ENCODE measurements at regions not wholly inside any gene's neighbourhood (a gene's known extent, or its start where the extent isn't known, plus 50 kb on each side); places are given as distances from the start of the nearest gene placed in this dataset.

DNA sequence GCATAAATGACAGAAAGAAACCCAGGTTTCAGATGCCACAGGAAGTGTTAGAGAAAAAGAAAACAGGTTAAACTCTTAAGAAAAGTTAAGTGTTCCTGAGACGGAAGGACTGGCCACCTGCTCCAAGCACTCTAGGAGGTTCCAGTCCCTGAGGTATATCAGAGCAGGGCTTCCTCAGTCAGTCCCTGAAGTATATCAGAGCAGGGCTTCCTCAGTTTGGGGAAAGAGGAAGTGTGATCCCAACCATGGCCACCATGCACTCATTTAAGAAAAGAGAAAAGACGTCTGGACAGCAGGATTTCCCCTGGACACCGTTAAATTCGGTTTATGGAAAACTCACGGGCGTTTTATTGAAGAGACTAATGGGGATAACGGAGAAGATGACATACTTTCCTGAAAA is 133.4 kb upstream of the PFKP start:
- H3K14ac ChIP-seq (ENCODE audit: low read length), result no peak overlapping the region
- no peak overlapping the region for H3K4ac ChIP-seq (ENCODE audit: low read length)
- no peaks in the 10 kb centered on the region for H3K79me1 ChIP-seq (ENCODE audit: low read depth, low read length)
- no peak overlapping the region for H3K4me3 ChIP-seq (ENCODE audit: low read length in 2 of 2)
- H3K27ac ChIP-seq (replicated peaks; ENCODE audit: low read length), result no peak overlapping the region
- no peak overlapping the region for H4K8ac ChIP-seq (ENCODE audit: low read depth, low read length)
- H3K27me3 ChIP-seq (ENCODE audit: control insufficient read depth in 3 of 3, insufficient read depth in 3 of 3, low read depth in 1 of 3, low read length in 3 of 3), result no peaks in the 10 kb centered on the region
- H3K4me2 ChIP-seq (ENCODE audit: insufficient read depth, low read length, poor library complexity, severe bottlenecking), result no peak overlapping the region
- no peak overlapping the region for H2AFZ ChIP-seq (ENCODE audit: low read length)
- DNase-seq (ENCODE audit: low spot score), result no peak
- H2BK12ac ChIP-seq (ENCODE audit: low read length), result no peak overlapping the region
- no peak overlapping the region for H3K23ac ChIP-seq (ENCODE audit: low read depth, low read length, poor library complexity)
- H4K91ac ChIP-seq (ENCODE audit: low read depth, low read length, poor library complexity), result no peak overlapping the region
- H2BK120ac ChIP-seq (ENCODE audit: low read depth, low read length), result no peak overlapping the region
- no peaks in the 10 kb centered on the region for H3K36me3 ChIP-seq (replicated peaks in 1 of 2; ENCODE audit: control insufficient read depth in 2 of 2, insufficient read depth in 2 of 2, low read length in 2 of 2)
- H2BK5ac ChIP-seq (ENCODE audit: low read length), result no peak overlapping the region
- H3K18ac ChIP-seq (ENCODE audit: low read length), result no peak overlapping the region
- no peak overlapping the region for H2BK15ac ChIP-seq (ENCODE audit: low read length)
- H3K9ac ChIP-seq (ENCODE audit: low read depth, low read length, poor library complexity), result no peak overlapping the region
- WGBS, 2 donors (ENCODE audit: extremely low coverage in 2 of 2, insufficient read length in 2 of 2, insufficient replicate concordance in 1 of 2), result no CpG with 5 or more reads among the region's 7 CpGs
- H3K9me3 ChIP-seq (replicated peaks in 1 of 2; ENCODE audit: control insufficient read depth in 2 of 2, insufficient read depth in 1 of 2, low read depth in 1 of 2, low read length in 2 of 2), result peaks cover 2 to 3% of the 10 kb centered on the region in 2 donors
- peaks cover 5 to 8% of the 10 kb centered on the region in 2 donors for H3K4me1 ChIP-seq (ENCODE audit: control insufficient read depth in 2 of 2, insufficient read depth in 1 of 2, low read depth in 1 of 2, low read length in 2 of 2)
- H2AK5ac ChIP-seq (ENCODE audit: low read depth, low read length), result no peak overlapping the region

DNA sequence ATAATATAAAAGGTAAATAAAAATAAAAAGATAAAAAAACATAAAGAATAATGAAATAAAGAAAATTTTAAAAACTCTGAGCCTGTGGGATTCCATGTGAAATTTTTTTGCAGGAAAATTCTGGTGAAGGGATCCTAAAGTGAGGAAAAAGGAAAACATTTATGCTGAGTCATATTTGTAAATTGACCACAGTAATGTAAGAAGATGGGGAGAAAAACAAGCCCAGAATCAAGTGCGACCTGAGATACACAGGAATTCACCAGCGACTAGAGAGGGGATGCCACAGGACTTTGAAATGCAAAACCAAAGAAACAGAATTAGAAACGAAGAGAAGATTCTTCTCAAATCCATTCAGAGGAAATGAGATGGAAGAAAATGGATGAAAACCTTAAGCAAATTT is 133.8 kb upstream of the PFKP start:
- Histone ChIP-seq H2BK15ac (ENCODE audit: low read length) (no peak overlapping the region), H3K14ac (ENCODE audit: low read length) (no peak overlapping the region), H3K23ac (ENCODE audit: low read depth, low read length, poor library complexity) (no peak overlapping the region), H3K27ac (replicated peaks; ENCODE audit: low read length) (no peak overlapping the region), H3K9me3 (replicated peaks in 1 of 2; ENCODE audit: control insufficient read depth in 2 of 2, insufficient read depth in 1 of 2, low read depth in 1 of 2, low read length in 2 of 2) (peaks cover 2 to 3% of the 10 kb centered on the region in 2 donors), H4K8ac (ENCODE audit: low read depth, low read length) (no peak overlapping the region), H2AK5ac (ENCODE audit: low read depth, low read length) (no peak overlapping the region), H3K4ac (ENCODE audit: low read length) (no peak overlapping the region), H2BK12ac (ENCODE audit: low read length) (no peak overlapping the region), H3K27me3 (ENCODE audit: control insufficient read depth in 3 of 3, insufficient read depth in 3 of 3, low read depth in 1 of 3, low read length in 3 of 3) (no peaks in the 10 kb centered on the region), H3K36me3 (replicated peaks in 1 of 2; ENCODE audit: control insufficient read depth in 2 of 2, insufficient read depth in 2 of 2, low read length in 2 of 2) (no peaks in the 10 kb centered on the region), H3K4me1 (ENCODE audit: control insufficient read depth in 2 of 2, insufficient read depth in 1 of 2, low read depth in 1 of 2, low read length in 2 of 2) (peaks cover 5 to 9% of the 10 kb centered on the region in 2 donors), H4K91ac (ENCODE audit: low read depth, low read length, poor library complexity) (no peak overlapping the region), H2BK120ac (ENCODE audit: low read depth, low read length) (no peak overlapping the region), H3K18ac (ENCODE audit: low read length) (no peak overlapping the region), H2AFZ (ENCODE audit: low read length) (no peak overlapping the region), H3K9ac (ENCODE audit: low read depth, low read length, poor library complexity) (no peak overlapping the region), H3K4me3 (ENCODE audit: low read length in 2 of 2) (no peak overlapping the region), H3K4me2 (ENCODE audit: insufficient read depth, low read length, poor library complexity, severe bottlenecking) (no peak overlapping the region), H3K79me1 (ENCODE audit: low read depth, low read length) (no peaks in the 10 kb centered on the region), H2BK5ac (ENCODE audit: low read length) (no peak overlapping the region)
- DNase-seq (ENCODE audit: low spot score), result no peak
- no CpG with 5 or more reads among the region's 3 CpGs for WGBS, 2 donors (ENCODE audit: extremely low coverage in 2 of 2, insufficient read length in 2 of 2, insufficient replicate concordance in 1 of 2)

DNA sequence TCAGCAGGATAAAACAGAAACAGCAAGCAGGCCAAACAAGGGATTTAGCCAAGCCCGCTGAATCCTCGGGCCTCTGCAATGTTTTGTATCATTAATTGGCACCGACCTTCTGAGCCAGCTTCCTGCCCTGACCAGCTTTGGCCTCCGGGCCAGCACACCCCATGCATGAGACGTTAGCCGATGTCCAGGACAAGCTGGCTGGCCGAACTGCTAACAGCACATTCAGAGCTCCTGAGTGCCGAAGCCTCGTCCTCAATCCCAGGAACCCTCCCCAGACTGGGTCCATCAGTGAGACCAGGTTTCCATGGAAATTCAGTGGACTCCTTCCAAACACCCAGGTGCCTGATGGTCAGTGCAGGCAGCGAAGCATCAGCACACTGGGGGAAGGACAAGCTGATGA is 134.3 kb upstream of the PFKP start:
- no peak for DNase-seq (ENCODE audit: low spot score)
- no peak overlapping the region for H3K14ac ChIP-seq (ENCODE audit: low read length)

DNA sequence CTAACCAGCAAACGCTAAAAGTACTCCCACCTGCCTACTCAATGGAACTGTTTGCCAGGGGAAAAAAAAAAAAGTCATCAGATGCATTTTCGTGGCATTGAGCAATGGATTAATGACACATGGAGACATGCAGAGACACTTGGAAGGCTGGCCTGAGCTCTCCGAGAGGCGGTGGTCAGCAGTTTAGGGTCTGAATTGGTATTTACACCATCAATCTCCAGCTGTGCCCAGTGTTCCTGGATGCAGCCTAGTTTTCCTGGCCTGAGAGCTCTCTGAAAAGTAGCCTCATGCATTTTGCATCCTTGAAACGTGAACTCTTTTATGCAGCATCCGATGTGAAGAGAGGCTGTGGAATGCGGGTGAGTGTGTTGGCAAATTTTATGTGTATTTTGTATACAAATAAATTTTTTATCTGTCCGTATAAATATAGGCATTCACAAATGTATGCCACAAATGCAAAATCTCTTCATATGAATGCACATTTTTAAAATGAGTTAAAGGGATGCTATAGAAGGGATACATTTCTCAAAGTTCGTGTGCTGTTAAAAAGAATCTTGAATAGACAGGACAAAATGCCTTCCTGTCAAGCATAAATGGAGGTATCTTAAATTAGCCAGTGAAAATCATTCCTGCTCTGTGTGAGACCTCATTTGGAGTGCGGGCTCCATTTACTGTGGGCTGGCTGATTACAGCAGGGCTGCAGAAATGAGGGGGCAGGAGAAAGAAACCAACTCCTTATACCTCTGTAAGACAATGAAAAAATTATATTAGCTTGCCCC is 137.7 kb upstream of the PFKP start:
- peak overlapping the region; percentile 84 for H3K27ac ChIP-seq (replicated peaks; ENCODE audit: low read length)
- peak; percentile 62 for DNase-seq (ENCODE audit: low spot score)
- no CpG with 5 or more reads among the region's 10 CpGs for WGBS, 2 donors (ENCODE audit: extremely low coverage in 2 of 2, insufficient read length in 2 of 2, insufficient replicate concordance in 1 of 2)

More for the DNA sequence above, 134.3 kb upstream of the PFKP start:
- Histone ChIP-seq H3K23ac (ENCODE audit: low read depth, low read length, poor library complexity) (no peak overlapping the region), H2BK120ac (ENCODE audit: low read depth, low read length) (no peak overlapping the region), H3K9ac (ENCODE audit: low read depth, low read length, poor library complexity) (no peak overlapping the region), H3K27ac (replicated peaks; ENCODE audit: low read length) (no peak overlapping the region), H3K9me3 (replicated peaks in 1 of 2; ENCODE audit: control insufficient read depth in 2 of 2, insufficient read depth in 1 of 2, low read depth in 1 of 2, low read length in 2 of 2) (peaks cover 2 to 3% of the 10 kb centered on the region in 2 donors), H2AK5ac (ENCODE audit: low read depth, low read length) (peak overlapping the region; percentile 72), H3K18ac (ENCODE audit: low read length) (no peak overlapping the region), H4K91ac (ENCODE audit: low read depth, low read length, poor library complexity) (no peak overlapping the region), H3K4me1 (ENCODE audit: control insufficient read depth in 2 of 2, insufficient read depth in 1 of 2, low read depth in 1 of 2, low read length in 2 of 2) (peaks cover 5 to 10% of the 10 kb centered on the region in 2 donors), H3K4me3 (ENCODE audit: low read length in 2 of 2) (no peak overlapping the region), H2BK15ac (ENCODE audit: low read length) (no peak overlapping the region), H3K4me2 (ENCODE audit: insufficient read depth, low read length, poor library complexity, severe bottlenecking) (no peak overlapping the region), H3K36me3 (replicated peaks in 1 of 2; ENCODE audit: control insufficient read depth in 2 of 2, insufficient read depth in 2 of 2, low read length in 2 of 2) (no peaks in the 10 kb centered on the region), H2AFZ (ENCODE audit: low read length) (no peak overlapping the region), H3K27me3 (ENCODE audit: control insufficient read depth in 3 of 3, insufficient read depth in 3 of 3, low read depth in 1 of 3, low read length in 3 of 3) (no peaks in the 10 kb centered on the region), H2BK5ac (ENCODE audit: low read length) (no peak overlapping the region), H3K79me1 (ENCODE audit: low read depth, low read length) (no peaks in the 10 kb centered on the region), H2BK12ac (ENCODE audit: low read length) (no peak overlapping the region), H4K8ac (ENCODE audit: low read depth, low read length) (no peak overlapping the region), H3K4ac (ENCODE audit: low read length) (no peak overlapping the region)
- WGBS, 2 donors (ENCODE audit: extremely low coverage in 2 of 2, insufficient read length in 2 of 2, insufficient replicate concordance in 1 of 2), result no CpG with 5 or more reads among the region's 10 CpGs

More for the DNA sequence above, 137.7 kb upstream of the PFKP start:
- Histone ChIP-seq H2BK120ac (ENCODE audit: low read depth, low read length) (no peak overlapping the region), H3K4me3 (ENCODE audit: low read length in 2 of 2) (no peak overlapping the region), H2BK15ac (ENCODE audit: low read length) (no peak overlapping the region), H3K23ac (ENCODE audit: low read depth, low read length, poor library complexity) (no peak overlapping the region), H3K27me3 (ENCODE audit: control insufficient read depth in 3 of 3, insufficient read depth in 3 of 3, low read depth in 1 of 3, low read length in 3 of 3) (no peaks in the 10 kb centered on the region), H3K4ac (ENCODE audit: low read length) (no peak overlapping the region), H2AFZ (ENCODE audit: low read length) (peak overlapping the region; percentile 38), H3K79me1 (ENCODE audit: low read depth, low read length) (no peaks in the 10 kb centered on the region), H2BK5ac (ENCODE audit: low read length) (no peak overlapping the region), H3K9me3 (replicated peaks in 1 of 2; ENCODE audit: control insufficient read depth in 2 of 2, insufficient read depth in 1 of 2, low read depth in 1 of 2, low read length in 2 of 2) (peaks cover 2 to 3% of the 10 kb centered on the region in 2 donors), H3K18ac (ENCODE audit: low read length) (no peak overlapping the region), H2AK5ac (ENCODE audit: low read depth, low read length) (no peak overlapping the region), H3K14ac (ENCODE audit: low read length) (no peak overlapping the region), H3K4me1 (ENCODE audit: control insufficient read depth in 2 of 2, insufficient read depth in 1 of 2, low read depth in 1 of 2, low read length in 2 of 2) (peaks cover 5 to 10% of the 10 kb centered on the region in 2 donors), H3K36me3 (replicated peaks in 1 of 2; ENCODE audit: control insufficient read depth in 2 of 2, insufficient read depth in 2 of 2, low read length in 2 of 2) (no peaks in the 10 kb centered on the region), H3K4me2 (ENCODE audit: insufficient read depth, low read length, poor library complexity, severe bottlenecking) (no peak overlapping the region), H2BK12ac (ENCODE audit: low read length) (no peak overlapping the region), H4K91ac (ENCODE audit: low read depth, low read length, poor library complexity) (no peak overlapping the region), H3K9ac (ENCODE audit: low read depth, low read length, poor library complexity) (no peak overlapping the region), H4K8ac (ENCODE audit: low read depth, low read length) (no peak overlapping the region)
